ENCODE measurements at regions not wholly inside any gene's neighbourhood (a gene's known extent, or its start where the extent isn't known, plus 50 kb on each side); places are given as distances from the start of the nearest gene placed in this dataset.

DNA sequence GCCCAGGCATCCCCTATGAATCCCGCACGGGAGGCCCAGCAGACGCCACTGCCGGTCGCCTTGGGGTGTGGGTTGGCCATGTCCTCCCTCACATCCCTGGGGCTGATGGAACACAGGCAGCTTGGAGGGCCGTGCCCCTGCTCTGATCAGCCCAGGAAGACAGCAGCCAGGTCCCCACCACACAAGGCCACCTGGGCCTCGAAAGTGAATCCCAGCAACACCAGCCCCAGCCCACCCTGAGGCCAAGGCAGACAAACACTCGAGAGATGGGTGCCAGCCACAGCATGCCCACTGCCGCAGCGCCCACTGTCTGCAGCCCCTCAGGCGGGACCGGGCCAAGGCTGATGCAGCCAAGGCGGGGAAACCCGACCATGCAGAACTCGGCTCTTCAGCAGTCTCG lies 85.5 kb downstream of the HMX1 start:
- TF ChIP-seq, protein P1, sequence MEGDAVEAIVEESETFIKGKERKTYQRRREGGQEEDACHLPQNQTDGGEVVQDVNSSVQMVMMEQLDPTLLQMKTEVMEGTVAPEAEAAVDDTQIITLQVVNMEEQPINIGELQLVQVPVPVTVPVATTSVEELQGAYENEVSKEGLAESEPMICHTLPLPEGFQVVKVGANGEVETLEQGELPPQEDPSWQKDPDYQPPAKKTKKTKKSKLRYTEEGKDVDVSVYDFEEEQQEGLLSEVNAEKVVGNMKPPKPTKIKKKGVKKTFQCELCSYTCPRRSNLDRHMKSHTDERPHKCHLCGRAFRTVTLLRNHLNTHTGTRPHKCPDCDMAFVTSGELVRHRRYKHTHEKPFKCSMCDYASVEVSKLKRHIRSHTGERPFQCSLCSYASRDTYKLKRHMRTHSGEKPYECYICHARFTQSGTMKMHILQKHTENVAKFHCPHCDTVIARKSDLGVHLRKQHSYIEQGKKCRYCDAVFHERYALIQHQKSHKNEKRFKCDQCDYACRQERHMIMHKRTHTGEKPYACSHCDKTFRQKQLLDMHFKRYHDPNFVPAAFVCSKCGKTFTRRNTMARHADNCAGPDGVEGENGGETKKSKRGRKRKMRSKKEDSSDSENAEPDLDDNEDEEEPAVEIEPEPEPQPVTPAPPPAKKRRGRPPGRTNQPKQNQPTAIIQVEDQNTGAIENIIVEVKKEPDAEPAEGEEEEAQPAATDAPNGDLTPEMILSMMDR (IDR thresholded peaks at IDR 0.05) = no peak

DNA sequence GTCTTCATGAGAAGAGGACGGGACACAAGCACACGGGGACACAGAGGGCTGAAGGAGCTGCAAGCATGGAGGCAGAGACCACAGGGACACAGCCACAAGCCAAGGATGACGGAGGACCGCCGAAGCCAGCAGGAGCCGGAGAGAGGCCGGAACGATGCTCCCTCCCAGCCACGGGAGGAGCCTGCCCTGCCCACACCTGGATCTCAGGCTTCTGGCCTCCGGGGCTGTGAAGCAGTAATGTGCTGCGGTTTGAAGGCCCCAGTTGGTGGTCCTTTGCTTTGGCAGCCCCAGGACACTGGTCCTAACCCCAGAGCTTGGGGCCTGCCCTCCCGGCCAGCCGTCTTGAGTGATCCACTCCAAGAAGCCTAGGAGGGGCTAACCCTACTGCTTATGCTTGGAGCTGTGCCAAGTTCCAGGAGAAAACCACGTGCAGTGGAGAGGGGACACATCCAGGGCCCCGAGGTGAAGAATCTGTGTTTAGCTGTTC lies 85.9 kb downstream of the HMX1 start:
- TF ChIP-seq, protein P1 (IDR thresholded peaks at IDR 0.05) = no peak

DNA sequence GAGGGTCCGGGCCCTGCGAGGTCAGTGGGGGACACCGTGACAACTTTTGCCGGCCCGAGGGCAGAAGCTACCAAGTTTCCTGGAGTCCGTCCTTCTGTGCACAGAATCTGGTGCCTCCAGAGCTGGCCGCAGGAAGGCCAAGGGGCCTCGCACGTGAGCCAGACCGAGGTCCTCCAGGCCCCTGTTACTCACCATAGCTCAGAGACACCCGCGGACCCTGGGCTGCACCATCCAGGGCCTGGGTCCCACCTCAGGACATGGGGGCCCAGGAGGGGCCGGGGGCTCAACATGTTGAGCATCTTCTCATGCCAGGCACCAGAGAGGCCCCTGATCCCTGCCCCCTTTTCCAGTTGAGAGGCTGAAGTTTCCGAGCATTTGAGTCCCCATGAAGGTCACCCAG lies 87.9 kb downstream of the HMX1 start:
- TF ChIP-seq, protein P1 (IDR thresholded peaks at IDR 0.05) = no peak

DNA sequence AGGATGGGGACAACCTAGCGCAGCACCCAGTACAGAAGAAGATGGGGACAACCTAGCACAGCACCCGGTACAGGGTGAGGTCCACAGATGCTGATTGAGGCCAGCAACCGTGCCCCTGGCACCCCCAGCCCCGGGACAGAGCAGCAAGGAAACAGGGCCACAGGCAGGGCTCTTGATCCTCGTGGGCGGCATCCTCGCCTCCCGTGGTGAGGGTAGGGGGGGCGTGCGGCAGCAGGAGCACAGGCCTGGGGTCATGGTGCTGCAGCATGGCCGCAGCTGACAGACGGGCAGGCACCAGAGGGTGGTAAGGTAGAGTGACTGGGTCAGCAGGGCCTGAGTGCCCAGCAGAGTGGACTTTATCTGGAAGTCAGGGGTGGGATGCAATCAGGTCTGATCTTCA lies 89.5 kb downstream of the HMX1 start:
- TF ChIP-seq, protein P1 (IDR thresholded peaks at IDR 0.05) = no peak

DNA sequence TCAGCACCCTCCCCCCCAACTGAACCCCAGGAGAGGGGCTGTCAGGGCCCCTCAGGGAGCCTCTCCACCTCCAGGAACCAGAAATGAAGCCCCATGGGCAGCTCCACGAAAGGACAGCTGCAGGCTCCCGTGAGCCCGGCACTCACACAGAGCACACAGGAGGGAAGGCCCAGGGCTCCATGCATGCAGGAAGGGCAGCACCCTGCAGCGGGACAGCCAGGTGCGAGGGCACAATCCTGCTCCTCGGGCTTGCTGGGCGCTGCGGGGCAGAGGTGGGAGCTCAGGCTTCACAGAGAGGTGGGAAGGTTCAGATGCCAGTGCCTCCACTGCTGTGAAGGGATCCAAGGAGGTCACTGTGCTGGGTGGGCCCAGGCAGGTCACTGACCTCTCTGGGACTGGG lies 90.0 kb downstream of the HMX1 start:
- TF ChIP-seq, protein P1 (IDR thresholded peaks at IDR 0.05) = no peak

DNA sequence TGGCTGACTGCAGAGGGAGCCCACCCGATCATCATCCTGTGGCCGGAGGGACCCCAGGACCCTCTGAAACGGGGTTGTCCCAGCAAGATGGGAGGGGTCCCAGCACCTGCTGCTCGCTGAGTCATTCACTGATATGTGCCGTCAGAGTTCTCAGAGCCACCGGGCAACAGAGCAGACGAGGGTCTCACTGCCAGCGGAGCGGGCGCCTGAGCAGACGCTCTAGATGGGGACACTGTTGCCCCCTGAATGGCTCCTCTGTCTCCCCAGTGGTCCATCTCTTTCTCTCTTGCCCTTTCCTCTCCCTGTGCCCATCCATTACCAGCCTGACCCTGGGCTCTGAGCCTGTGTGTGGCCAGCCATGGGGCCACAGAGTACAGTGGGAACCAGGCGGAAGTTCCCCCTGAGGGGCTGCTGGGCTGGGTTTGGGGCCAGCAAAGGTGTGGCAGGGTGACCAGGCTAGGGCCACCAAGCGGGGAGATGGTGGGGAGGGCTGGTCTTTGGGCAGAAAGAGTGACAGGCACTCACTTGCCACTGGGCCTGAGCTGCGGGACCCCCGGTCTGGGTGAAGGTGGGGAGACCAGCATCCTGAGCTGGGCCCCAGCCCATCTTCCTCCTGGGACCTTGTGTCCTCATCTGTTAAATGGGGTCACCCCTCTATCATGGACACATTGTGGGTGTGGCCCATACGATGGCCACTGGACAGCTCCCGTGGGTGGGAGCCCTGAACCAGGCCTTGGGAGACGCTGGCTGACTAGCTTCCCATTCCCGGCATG lies 90.9 kb downstream of the HMX1 start:
- TF ChIP-seq, protein P1 (IDR thresholded peaks at IDR 0.05) = no peak

DNA sequence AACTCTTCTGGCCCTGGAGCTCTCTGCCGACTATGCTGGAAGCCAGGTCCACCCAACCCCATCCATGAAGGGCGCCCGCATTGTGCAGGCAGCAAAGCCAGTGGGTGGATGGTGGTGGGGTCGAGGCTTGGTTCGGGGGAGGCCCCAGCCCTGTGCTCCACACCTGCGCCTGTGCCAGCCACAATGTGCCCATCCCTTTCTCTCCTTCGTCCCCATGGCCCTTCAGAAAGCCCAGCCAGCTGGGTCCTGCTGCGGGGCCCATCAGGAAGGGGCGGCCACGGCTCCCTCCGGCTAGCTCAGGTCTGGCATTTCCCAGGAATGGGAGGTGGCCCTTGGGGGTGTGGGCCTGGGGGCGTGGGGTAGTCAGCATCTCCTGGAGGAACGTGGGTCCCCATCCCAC lies 91.6 kb downstream of the HMX1 start:
- TF ChIP-seq, protein P1 (IDR thresholded peaks at IDR 0.05) = no peak

Measured in LNCAP (cell line).